HG03378 (cell line): ENCODE measurements at regions not wholly inside any gene's neighbourhood (a gene's known extent, or its start where the extent isn't known, plus 50 kb on each side); places are given as distances from the start of the nearest gene placed in this dataset.

Experiments used
- ATAC-seq: cut with Tn5 transposase; IDR thresholded peaks from one replicate; pipeline ENCODE4 v1.9.1; 2021; ENCODE audit warnings: mild to moderate bottlenecking, moderate library complexity; ENCODE audit not compliant: unreplicated experiment

- no peak for ATAC-seq
Observed at GRCh38 chr4:43242606-43243005, 350.1 kb downstream of the GRXCR1 start.

DNA sequence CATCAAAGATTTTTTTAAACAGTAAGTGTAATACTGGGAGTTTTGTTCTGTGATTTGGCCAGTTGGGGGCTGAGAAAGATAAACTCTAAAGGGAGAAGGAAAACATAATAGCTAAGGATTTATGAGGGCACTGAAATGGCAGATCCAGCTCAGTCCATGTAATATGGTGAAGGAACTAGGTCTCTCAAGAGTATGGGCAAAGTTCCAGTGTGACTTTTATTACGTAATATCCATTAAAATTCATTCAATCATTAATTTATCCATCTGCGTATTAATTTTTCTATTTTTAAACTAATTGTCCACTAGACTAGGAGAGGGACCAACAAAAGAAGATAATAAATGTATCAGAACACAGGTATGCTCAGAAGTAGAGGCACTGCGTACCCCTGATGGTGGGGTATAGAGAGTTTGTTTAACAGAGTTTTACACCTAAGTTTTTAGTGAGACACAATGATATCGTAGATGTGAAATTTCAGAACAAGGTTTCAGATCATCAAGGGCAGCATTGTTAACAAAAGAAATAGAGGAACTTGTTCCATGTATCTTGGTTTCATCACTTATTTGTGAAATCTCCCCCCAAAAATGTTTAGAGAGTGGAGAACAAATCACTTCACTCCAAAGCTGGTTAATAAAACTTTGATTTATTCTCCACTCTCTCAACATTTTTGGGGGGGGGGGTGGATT lies 351.1 kb downstream of the GRXCR1 start:
- no peak for ATAC-seq

DNA sequence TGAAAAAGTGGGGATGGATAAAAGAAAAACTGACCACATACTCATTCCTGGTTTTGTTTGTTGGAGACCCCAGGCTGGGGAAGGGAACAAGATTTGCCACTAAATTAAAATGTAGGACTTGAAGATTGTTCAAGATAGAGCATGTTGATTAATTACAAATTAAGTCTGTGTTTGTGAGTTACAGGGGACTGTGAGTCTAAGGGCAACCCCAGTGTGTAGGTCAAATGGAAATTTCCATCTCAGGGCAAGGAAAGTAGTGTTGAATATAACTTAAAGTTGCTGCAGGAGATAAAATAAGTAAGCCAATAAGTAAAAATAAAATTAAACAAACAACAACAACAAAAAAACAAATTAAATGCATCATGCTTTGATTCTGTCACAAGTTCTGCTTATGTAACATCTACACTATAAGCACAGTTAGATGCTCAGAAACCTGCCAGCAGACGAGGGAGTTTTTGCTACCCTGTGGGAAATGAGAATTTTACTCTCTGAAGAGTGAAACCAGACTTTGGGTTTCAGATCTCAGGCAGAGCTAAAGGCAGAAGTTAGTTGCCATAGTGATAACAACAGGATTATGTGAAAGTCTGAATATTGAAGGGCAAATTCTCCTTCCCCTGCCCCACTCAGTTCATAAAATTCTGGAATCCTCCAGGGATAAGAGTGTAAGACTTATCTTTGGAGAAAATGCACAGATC lies 352.3 kb downstream of the GRXCR1 start:
- peak; percentile 99 for ATAC-seq

DNA sequence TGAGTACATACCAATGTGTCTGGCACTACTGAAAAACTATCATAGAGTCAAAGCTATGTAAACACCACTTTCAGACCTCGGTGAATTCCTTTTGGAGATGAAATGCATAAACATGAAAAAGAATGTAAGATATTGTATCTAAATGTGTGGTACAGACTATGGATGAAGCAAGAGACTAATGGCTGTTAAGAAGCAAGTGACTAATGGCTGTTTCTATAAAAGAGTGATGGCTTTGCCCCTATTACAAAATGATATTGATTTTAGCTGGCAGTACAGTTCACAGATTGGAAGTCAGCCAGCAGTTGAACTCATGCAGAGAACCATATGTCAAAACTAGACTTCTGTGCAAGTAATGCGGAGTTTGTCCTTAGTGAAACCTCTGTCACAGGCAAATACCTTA lies 359.3 kb downstream of the GRXCR1 start:
- ATAC-seq, result no peak

GRCh38 chr4:43253541-43253940 lies 361.0 kb downstream of the GRXCR1 start:
- no peak for ATAC-seq

DNA sequence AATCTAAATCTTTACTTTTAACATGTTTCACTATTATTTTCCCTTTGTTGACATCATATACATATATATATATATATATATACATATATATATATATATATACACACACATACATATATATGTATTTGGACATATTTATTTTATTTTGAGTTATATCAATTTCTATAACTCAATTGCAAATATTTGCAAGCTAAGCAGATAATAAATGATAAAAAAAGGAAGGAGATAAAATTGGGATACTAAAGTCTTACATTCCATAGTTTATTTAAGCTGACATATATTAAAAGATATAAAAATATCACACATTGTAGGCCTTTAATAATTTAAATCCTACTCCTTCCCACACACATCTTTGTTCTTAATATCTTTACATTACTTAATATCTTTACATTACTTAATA lies 372.2 kb downstream of the GRXCR1 start:
- no peak for ATAC-seq

DNA sequence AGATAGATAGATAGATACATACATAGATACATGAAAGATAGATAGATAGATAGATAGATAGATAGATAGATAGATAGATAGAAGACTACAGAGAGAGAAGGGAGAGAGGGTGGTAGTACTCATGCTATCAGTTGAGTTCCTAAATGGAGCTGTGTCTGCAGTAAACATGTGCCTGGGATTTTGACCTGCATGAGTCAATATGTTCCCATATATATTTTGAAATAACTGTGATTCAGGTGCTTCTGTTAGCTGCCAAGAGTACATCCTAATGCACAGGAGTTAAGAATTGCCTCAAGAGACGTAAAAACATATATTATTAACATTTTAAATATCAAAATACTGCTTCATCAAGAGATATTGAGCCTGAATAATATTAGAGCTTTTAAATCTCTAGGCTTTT lies 379.4 kb downstream of the GRXCR1 start:
- ATAC-seq, result no peak

DNA sequence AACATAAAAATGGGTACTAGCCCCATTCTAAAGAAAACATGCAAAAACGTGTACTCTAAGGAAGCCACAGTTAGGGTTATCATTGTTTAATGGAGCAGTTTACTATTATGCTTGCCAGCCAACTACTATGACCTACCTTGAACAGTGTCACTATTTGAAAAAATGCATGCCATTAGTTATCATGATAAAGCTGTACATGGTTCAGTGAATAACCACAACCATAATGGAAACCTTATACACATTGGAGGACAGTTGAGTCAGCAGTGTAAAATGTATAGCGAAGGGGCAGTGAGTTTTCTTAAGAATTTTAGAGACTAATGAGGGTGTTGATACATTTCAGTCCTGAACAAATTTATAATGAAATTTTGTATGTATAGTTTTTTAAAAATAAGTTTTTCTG lies 381.9 kb downstream of the GRXCR1 start:
- no peak for ATAC-seq

DNA sequence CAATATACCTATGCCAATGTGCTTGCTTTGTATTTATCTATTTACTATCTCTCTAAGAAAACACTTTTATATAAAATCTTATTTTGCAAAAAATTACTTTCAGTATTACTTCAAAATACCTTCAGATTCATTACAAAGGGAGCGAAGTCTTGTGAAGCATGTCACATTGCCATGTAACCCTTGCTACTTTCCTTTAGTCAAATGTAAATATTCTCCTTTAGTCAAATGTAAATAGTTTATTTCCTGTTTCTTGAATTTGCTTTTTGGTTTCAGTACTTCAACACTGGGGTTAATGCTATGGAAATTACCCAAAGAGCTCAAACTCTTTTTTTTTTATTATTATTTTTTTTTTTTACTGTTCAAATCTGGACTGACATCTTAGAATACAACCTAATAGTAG lies 383.3 kb downstream of the GRXCR1 start:
- ATAC-seq, result no peak

GRCh38 chr4:43276321-43276720 lies 383.8 kb downstream of the GRXCR1 start:
- no peak for ATAC-seq

- no peak for ATAC-seq
Observed at GRCh38 chr4:43277003-43277402, 384.5 kb downstream of the GRXCR1 start.

DNA sequence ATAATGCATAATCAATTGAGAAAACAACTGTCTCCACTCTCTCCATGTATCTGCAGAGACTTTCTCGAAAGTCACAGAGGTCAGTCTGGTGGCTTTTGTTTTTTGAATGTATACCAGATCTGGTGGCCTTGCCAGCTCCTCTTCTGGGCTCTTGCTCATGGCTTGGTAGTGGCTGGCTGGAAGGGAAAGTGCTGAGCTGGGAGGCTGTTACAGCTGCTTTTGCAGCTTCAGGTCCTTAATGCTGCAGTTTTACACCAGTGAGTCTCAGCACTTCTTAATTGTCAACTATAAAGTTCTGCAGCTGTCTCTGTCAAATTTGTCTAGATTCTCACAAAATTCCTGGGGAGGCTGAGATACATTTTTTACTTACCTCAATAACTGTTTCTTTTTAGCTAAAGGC lies 390.0 kb downstream of the GRXCR1 start:
- ATAC-seq, result no peak

GRCh38 chr4:43286137-43286536 lies 393.6 kb downstream of the GRXCR1 start:
- ATAC-seq, result no peak

- ATAC-seq, result no peak
Observed at GRCh38 chr4:43296946-43297528, 404.5 kb downstream of the GRXCR1 start.

DNA sequence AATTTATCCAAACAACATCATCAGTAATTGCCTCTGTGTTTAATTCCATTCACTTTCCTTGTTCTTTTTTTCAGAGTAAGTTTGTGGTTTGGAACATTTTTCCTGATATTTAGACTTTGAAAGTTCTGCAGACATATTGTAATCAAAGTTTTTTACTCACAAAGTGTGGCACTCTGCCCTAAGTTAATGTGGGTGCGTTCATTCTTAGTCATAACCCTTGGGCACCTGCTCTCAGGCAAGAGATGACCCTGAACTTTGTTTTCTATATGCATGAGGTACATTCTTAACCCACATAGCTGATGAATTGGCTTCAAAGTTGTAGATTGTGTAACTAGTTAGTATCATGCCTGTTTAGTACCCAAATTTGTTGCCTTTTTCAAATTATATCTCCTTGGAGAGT lies 424.3 kb downstream of the GRXCR1 start:
- no peak for ATAC-seq

- no peak for ATAC-seq
Observed at GRCh38 chr4:43325220-43325967, 432.9 kb downstream of the GRXCR1 start.

GRCh38 chr4:43330288-43330687 lies 437.8 kb downstream of the GRXCR1 start:
- no peak for ATAC-seq

DNA sequence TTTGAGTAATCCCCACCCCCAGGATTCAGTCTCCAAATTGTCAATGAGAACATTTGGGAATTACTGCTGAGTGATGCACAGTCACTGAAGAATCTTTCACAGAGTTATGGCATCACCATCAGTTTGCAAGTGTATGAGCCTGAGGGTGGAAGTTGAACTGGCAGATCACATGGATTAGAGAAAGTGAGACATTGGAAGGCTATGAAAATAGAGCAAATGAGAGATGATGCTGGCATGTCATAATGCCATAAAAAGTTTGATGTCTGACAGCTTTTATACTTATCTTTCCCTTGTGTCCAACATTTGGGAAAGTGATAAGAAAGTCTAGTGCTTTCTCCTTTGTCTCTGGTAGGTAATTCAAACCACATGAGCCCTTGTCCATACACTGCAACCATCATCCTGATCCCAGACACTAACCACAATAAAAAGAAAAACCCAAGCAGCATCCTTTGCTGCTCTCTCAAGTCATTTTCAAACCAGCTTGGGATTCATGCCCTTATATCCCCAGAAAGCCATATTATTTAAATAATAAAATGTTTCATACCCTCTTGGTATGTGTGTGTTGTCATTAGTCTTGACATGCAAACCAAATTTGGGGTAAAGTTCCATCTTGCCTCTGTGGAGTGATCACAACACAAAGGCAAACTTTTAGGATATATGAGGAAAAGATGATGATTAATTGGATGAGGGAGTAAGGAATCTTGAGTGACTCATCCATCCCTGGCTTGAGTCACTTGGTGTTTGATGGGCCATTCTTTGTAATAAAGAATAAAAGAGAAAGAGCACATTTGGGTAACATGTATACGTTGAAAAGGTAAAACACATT lies 438.9 kb downstream of the GRXCR1 start:
- no peak for ATAC-seq

- ATAC-seq, result no peak
Observed at GRCh38 chr4:43332052-43332425, 439.5 kb downstream of the GRXCR1 start.

- no peak for ATAC-seq
Observed at GRCh38 chr4:43337707-43338106, 445.2 kb downstream of the GRXCR1 start.

DNA sequence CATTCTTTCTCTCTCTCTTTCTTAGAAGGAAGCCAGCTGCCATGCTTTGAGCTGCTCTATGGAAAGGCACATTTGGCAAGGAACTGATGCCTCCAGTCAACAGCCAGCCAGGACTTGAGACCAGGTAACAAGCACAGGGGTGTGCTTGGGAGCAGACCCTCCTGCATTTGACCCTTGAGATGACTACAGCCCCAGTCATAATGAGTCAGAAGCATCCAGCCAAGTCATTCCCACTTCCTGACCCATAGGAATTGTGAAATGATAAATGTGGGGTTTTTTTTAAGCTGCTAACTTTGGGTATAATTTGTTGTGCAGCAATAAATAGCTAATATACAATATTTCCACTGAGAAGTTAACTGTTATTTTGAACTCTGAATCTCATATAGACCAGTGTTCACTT lies 446.9 kb downstream of the GRXCR1 start:
- ATAC-seq, result no peak
